ENCODE measurements at regions not wholly inside any gene's neighbourhood (a gene's known extent, or its start where the extent isn't known, plus 50 kb on each side); places are given as distances from the start of the nearest gene placed in this dataset.

DNA sequence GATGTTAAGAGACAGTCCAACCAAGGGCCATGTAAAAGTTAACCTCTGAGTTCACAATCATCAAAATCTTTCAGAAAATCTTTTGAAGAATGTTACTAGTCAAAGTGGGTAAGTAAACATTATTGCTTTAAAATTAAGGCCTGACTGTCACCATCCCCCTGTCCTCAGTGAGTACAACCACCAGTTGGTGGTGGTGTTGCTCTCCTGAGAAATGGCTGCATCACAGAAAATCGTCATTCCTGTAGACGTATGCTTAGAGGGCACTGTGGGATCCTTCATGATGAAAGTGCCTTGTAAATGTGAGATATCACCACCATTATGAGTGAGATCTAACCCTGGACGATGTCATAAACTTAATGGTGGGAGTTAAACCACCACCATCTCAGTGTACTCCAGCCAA, 451.2 kb downstream of the RPS29 start:
- no peak overlapping the region for H3K4me3 ChIP-seq (ENCODE audit: low read depth, low read length)
- TF ChIP-seq, protein P1, sequence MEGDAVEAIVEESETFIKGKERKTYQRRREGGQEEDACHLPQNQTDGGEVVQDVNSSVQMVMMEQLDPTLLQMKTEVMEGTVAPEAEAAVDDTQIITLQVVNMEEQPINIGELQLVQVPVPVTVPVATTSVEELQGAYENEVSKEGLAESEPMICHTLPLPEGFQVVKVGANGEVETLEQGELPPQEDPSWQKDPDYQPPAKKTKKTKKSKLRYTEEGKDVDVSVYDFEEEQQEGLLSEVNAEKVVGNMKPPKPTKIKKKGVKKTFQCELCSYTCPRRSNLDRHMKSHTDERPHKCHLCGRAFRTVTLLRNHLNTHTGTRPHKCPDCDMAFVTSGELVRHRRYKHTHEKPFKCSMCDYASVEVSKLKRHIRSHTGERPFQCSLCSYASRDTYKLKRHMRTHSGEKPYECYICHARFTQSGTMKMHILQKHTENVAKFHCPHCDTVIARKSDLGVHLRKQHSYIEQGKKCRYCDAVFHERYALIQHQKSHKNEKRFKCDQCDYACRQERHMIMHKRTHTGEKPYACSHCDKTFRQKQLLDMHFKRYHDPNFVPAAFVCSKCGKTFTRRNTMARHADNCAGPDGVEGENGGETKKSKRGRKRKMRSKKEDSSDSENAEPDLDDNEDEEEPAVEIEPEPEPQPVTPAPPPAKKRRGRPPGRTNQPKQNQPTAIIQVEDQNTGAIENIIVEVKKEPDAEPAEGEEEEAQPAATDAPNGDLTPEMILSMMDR (IDR thresholded peaks at IDR 0.05; ENCODE audit: insufficient read depth, low read depth, low read length, missing control alignments): no peak
- DNase-seq (ENCODE audit: low read depth): no peak

DNA sequence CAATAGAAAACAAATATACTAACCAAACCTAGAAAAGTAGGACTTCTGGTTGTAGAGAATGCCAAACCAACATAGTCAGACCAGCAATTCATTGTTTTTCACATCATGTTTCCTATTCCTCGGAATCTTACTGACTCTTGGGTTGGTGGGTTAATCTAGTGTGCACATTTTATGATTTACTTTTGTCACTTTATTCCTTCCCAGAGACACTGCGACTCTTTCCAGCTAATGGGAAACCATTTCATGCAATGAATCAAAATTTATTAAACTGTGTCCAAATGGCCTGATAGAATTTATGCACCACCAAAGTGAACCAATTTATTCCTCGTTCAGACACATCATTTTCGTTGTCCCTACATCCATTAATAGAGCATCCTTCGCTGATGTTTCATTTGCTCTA, 464.9 kb downstream of the RPS29 start:
- DNase-seq (ENCODE audit: low read depth): no peak
- TF ChIP-seq, protein P1 (IDR thresholded peaks at IDR 0.05; ENCODE audit: insufficient read depth, low read depth, low read length, missing control alignments): no peak

DNA sequence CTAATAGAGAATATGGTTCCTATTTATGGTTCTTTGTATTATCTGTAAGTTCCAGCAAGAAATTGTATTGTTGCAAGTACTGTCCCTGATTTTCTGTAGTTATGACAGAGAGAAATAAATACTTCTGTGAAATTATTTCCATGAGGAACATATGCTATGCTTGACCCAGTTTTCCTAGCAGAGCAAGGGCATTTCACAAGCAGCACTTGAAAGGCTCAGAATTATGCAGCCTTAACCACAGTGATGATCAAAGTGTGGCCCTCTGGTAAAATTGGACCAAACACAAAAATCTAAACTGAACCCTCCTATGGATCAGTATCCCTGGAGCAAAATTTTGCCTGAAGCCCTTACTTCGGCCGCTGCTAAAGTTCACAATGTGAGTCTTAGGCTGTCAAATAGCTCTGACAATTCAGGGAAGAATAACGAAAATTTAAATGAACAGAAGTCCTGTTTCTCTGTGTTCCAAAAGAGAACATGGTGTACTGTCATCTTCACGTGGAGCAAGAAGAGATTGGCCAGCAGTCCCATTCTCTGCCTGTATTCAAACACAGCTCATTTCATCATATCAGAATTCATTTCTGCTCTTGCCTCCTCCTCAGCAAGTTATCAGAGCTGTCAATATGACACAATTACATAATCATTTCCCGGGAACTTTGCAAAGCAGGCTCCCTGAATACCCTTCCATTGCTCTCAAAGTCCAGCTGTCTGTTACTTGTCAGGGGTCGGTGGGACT, 471.9 kb downstream of the RPS29 start:
- TF ChIP-seq, protein P1 (IDR thresholded peaks at IDR 0.05; ENCODE audit: insufficient read depth, low read depth, low read length, missing control alignments): no peak
- DNase-seq (ENCODE audit: low read depth): no peak

More for the DNA sequence above, 464.9 kb downstream of the RPS29 start:
- H3K4me3 ChIP-seq (ENCODE audit: low read depth, low read length): no peak overlapping the region

DNA sequence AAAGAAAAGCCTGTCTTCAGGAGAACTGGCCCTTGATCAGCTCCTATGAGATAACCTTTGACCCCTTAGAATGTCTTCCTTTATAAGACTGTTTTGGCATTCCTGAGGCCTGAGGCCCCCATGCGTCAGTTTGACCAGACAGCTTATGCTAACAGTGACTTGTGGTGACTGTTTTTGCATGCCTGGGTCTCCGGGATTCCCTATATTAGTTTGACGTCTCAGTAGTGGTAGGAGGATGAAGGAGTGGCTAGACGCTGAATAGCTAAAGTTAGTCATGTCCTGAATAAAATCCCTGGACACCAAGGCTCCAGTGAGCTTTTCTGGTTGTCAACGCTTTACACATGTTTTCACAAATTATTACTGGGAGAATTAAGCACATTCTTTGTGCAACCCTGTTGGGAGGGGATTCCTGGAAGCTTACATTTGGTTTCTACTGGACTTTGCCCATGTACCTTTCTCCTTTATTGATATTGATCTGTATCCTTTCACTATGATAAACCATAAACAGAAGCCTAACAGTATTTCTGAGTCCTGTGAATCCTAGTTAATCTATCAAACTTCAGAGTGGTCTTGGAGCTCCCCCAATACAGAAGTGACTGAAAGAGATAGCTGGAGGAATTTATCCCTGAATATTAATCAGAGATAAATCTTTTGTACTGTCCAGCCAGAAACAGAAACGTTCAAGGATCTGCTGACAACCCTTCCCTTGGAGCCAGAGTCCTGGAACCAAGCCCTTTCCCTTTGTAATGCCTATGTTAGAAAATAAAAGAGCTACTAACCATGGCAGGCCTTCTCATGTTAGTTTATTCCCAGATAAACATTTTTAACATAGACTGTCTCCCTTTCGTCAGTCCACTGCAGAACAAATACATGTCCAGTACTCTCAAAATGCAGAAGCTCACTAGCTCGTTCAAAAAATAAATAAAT, 479.2 kb downstream of the RPS29 start:
- H3K4me3 ChIP-seq (ENCODE audit: low read depth, low read length): no peak overlapping the region
- DNase-seq (ENCODE audit: low read depth): no peak
- TF ChIP-seq, protein P1 (IDR thresholded peaks at IDR 0.05; ENCODE audit: insufficient read depth, low read depth, low read length, missing control alignments): no peak

More for the DNA sequence above, 471.9 kb downstream of the RPS29 start:
- no peak overlapping the region for H3K4me3 ChIP-seq (ENCODE audit: low read depth, low read length)

DNA sequence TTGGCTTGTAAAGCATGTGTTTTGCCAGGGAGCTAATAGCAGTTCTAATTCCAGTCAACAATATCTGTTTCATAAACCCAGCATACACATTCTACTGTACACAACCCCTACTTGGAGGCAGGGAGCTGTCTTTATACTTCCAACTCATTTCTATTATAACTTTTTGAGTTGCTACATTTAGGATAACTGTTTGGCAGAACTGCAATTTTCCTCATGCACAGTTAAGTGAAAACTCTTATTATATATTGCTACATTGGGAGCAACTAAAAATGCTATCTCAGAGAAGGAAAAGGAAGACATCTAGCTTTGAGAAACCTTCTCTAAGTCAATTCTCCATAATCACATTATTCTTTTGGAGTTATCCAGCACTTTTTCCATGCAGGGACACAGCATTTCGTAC, 480.2 kb downstream of the RPS29 start:
- no peak for DNase-seq (ENCODE audit: low read depth)
- TF ChIP-seq, protein P1 (IDR thresholded peaks at IDR 0.05; ENCODE audit: insufficient read depth, low read depth, low read length, missing control alignments): no peak
- H3K4me3 ChIP-seq (ENCODE audit: low read depth, low read length): no peak overlapping the region

DNA sequence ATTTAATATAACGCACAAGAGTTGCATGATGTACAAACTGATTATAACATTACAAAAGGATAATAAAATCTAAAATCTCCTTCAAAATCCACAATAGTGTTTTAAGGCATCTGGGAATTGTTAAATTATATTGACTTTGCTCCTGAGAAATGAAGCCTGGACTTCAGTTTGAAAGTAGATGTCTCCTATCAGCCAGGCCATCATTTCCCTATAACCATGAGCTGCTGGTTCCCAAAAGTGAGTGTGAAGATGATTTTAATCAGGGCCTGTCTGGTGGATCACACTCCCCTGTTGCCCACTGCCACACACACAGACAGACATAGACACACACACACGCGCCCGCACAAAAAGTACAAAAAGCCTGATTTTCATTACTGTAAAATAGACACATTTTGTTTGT, 480.7 kb downstream of the RPS29 start:
- no peak overlapping the region for H3K4me3 ChIP-seq (ENCODE audit: low read depth, low read length)
- no peak for DNase-seq (ENCODE audit: low read depth)
- TF ChIP-seq, protein P1 (IDR thresholded peaks at IDR 0.05; ENCODE audit: insufficient read depth, low read depth, low read length, missing control alignments): no peak
